ENCODE measurements at regions not wholly inside any gene's neighbourhood (a gene's known extent, or its start where the extent isn't known, plus 50 kb on each side); places are given as distances from the start of the nearest gene placed in this dataset.

GRCh38 chrX:110846071-110846470 is 50.5 kb upstream of the CHRDL1 start:
- ChIA-PET POLR2A (no interaction called here), CTCF (no interaction called here)
- no peaks in the 10 kb centered on the region for H3K9me3 ChIP-seq
- Mint-ChIP-seq H3K36me3 (ENCODE audit: insufficient read depth, unreplicated experiment) (no peaks in the 10 kb centered on the region), H3K9me3 (ENCODE audit: unreplicated experiment) (no peaks in the 10 kb centered on the region), H3K27me3 (ENCODE audit: insufficient read depth, unreplicated experiment) (no peaks in the 10 kb centered on the region), H3K4me1 (ENCODE audit: low read depth, unreplicated experiment) (no peaks in the 10 kb centered on the region), H3K4me3 (ENCODE audit: unreplicated experiment) (no peak overlapping the region), H3K27ac (ENCODE audit: unreplicated experiment) (no peak overlapping the region)
- no peak for TF ChIP-seq CTCF (IDR thresholded peaks at IDR 0.05; ENCODE audit: insufficient read depth in 1 of 2, low read depth in 1 of 2, low read length in 1 of 2, severe bottlenecking in 1 of 2, unreplicated experiment in 1 of 2)
- H3K4me3 ChIP-seq (ENCODE audit: low read depth, low read length) = no peak overlapping the region
- intact Hi-C loops (cut with micrococcal nuclease; ENCODE audit: unreplicated experiment) = loop anchor here (5.0 kb wide), 2 partner anchors 179 to 259 kb away; no protein-coding TSS in a partner anchor
- no peak for DNase-seq
- no peaks in the 10 kb centered on the region for H3K36me3 ChIP-seq (ENCODE audit: control insufficient read depth, insufficient read depth, low read length)
- H3K27me3 ChIP-seq (replicated peaks; ENCODE audit: control insufficient read depth, insufficient read depth, low read length) = no peaks in the 10 kb centered on the region
- H3K4me1 ChIP-seq = no peaks in the 10 kb centered on the region
- no TSS peak for BruUV-seq (replicated peaks)

Measured in Caco-2 (cell line).